ENCODE measurements at regions not wholly inside any gene's neighbourhood (a gene's known extent, or its start where the extent isn't known, plus 50 kb on each side); places are given as distances from the start of the nearest gene placed in this dataset.
"Not testable (repeated sequence)": the region's sequence is repeated elsewhere in the genome, so short reads cannot be mapped to it uniquely, and the experiment has no call there.

DNA sequence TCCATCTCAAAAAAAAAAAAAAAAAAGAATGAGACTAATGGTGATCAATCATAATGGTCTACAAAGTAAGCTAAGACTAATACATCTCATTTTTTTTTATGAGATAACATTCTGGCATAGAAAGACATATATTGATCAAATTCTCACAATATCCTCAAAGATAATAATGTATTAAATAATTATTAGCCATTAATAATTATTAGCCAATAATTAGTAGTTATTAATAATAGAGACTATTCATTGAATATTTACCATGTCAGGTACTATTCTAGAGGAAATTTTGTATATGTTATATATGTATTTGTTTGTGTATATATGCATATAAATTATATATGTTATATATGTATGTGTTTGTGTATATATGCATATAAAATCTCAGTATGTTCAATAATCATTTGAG is 137.7 kb upstream of the PTBP2 start:
- H3K27ac ChIP-seq: no peak overlapping the region
- no peak for TF ChIP-seq ZFX (IDR thresholded peaks at IDR 0.05; ENCODE audit: borderline replicate concordance)
- TF ChIP-seq, protein P1, sequence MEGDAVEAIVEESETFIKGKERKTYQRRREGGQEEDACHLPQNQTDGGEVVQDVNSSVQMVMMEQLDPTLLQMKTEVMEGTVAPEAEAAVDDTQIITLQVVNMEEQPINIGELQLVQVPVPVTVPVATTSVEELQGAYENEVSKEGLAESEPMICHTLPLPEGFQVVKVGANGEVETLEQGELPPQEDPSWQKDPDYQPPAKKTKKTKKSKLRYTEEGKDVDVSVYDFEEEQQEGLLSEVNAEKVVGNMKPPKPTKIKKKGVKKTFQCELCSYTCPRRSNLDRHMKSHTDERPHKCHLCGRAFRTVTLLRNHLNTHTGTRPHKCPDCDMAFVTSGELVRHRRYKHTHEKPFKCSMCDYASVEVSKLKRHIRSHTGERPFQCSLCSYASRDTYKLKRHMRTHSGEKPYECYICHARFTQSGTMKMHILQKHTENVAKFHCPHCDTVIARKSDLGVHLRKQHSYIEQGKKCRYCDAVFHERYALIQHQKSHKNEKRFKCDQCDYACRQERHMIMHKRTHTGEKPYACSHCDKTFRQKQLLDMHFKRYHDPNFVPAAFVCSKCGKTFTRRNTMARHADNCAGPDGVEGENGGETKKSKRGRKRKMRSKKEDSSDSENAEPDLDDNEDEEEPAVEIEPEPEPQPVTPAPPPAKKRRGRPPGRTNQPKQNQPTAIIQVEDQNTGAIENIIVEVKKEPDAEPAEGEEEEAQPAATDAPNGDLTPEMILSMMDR (IDR thresholded peaks at IDR 0.05): no peak

DNA sequence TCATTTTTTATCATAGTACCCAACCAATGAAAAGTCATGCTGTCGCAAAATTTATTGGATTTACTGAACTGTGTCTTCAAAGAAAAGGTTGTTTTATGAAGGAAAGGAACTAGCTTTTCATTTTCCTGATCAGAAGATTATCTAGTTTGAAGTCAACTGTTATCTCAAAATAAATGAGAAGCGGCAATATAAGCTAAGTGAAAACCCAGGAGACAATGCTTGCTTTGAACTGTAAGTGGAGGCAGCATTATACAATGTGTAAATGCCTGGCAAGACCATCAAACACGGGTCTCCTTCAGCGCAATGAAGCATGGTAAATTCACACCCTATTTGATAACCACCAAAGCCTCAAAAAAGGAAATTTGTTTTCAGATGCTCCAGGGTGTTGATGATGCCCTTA is 134.4 kb upstream of the PTBP2 start:
- H3K27ac ChIP-seq: no peak overlapping the region
- no peak for TF ChIP-seq ZFX (IDR thresholded peaks at IDR 0.05; ENCODE audit: borderline replicate concordance)
- TF ChIP-seq, protein P1 (IDR thresholded peaks at IDR 0.05): no peak

DNA sequence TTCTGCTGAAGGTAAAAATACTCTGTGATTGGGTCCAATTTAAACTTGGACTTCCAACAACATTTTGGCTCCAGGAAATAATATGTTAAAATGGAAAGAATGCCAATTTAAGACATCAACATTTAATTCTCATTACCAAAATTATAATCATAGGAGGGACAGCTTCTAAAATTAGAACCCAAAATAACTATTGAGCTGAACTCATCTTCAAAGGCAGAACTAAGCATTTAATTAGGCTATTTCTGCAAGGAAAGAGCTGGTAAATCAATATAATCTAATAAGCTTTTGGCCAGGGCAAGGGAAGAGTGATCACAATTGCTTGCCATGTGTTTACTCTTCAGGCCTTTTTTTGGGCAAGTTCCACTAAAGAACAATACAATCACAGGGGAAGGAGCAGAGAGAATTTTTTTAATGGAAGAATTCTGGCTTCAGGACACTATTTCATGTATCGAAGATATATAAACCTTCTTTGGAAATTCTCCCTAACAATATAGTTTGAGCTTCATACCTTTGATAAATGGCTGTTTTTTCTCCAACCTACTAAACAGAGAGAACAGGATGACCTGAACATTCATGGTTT is 133.1 kb upstream of the PTBP2 start:
- TF ChIP-seq, protein P1 (IDR thresholded peaks at IDR 0.05): no peak
- no peak for TF ChIP-seq ZFX (IDR thresholded peaks at IDR 0.05; ENCODE audit: borderline replicate concordance)
- H3K27ac ChIP-seq: no peak overlapping the region

DNA sequence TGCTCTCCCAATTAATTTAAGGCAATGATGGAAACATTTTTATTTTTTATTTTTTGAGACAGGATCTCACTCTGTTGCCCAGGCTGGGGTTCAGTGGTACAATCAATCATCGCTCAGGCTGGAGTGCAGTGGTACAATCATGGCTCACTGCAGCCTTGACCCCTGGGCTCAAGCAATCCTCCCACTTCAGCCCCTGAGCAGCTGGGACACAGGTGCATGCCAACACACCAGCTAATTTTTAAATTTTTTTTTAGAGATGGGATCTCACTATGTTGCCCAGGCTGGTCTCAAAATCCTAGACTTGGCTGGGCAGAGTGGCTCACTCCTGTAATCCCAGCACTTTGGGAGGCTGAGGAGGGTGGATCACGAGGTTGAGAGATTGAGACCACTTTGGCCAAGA is 126.1 kb upstream of the PTBP2 start:
- not testable (repeated sequence) for H3K27ac ChIP-seq

DNA sequence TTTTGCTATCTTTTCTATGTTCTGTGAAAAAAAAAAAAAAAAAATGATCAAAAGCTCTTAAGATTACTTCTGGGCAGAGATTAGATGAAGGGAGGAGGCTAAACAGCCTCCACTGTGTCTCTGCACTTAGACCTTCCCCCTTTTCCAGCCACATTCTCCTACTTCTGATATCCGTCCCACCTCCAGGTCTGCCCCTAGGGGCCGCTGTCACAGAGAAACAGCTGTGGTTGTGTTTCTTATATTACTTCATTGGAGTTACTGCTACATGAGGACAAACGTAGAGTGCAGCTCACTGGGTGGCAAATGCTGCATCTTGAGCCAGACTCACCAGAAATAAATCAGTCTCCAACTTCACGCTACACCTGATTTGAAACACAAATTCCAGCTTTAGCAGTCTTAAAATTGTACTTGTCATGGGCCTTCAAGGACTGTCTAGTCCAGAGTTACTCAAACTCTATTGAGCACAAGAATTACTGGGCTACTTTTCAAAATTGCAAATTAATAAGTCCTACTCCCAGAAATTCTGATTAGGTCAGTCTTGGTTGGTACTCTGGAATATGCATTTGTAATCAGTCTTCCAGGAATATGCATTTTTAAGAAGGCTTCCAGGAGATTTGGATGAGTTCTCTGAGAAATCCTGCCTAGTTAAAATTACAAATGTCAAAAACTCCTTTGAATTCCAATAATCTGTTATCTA is 125.2 kb upstream of the PTBP2 start:
- no peak overlapping the region for H3K27ac ChIP-seq

DNA sequence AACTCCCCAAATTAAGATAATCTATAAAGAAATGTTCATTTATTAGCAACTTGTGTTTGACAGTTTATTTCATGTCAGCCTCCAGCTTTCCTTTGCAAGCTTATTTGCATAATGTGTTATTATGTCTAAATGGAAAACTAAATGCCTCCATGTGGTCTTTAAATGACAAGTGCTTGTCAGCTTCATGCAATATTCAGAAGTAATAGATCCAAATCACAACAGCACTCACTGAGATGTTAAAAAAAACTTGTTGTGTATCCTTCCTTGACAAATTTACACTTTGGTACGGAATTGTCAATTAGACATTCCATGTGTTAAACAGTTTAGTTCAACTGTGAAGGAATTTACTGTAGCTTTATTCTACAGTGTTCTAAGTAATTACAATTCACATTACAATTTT is 124.4 kb upstream of the PTBP2 start:
- no peak overlapping the region for H3K27ac ChIP-seq
- TF ChIP-seq, protein P1 (IDR thresholded peaks at IDR 0.05): no peak
- TF ChIP-seq ZFX (IDR thresholded peaks at IDR 0.05; ENCODE audit: borderline replicate concordance): no peak

More for the DNA sequence above, 125.2 kb upstream of the PTBP2 start:
- TF ChIP-seq, protein P1 (IDR thresholded peaks at IDR 0.05): peak; percentile 78
- no peak for TF ChIP-seq ZFX (IDR thresholded peaks at IDR 0.05; ENCODE audit: borderline replicate concordance)

DNA sequence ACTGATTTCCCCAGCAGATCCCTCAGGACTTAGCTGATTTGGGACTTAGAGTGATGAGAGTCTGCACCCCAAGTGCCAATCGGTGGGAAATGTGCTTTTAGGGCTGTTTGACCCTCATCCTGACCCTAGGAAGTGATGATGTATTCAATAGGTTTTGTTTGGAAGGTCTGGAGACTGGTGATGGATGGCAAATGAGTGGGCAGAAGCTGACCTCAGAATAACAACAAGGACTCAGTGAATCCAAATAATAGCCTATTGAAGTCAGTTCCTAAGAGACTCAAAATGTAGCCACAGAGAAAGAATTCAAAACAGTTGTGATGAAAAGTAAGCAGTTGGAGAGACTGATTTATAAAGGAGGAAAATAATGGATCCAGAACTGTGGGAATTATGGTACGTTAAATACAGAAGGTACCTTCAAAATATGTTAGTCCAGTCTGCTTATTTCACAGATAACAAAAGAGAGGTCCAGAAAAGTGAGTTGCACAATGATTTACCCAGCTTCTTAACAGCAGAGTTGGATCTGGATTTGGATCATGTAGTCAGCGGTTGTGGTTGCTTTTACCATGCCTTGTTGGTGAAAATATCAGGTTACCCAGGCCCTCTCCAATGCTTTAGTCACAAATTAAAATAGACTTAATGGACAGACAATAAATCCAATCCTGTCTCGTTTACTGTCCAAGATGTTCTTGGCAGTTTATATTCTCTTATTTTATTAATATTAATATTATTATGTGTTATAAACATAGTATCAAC is 123.0 kb upstream of the PTBP2 start:
- TF ChIP-seq ZFX (IDR thresholded peaks at IDR 0.05; ENCODE audit: borderline replicate concordance): no peak
- TF ChIP-seq, protein P1 (IDR thresholded peaks at IDR 0.05): no peak

DNA sequence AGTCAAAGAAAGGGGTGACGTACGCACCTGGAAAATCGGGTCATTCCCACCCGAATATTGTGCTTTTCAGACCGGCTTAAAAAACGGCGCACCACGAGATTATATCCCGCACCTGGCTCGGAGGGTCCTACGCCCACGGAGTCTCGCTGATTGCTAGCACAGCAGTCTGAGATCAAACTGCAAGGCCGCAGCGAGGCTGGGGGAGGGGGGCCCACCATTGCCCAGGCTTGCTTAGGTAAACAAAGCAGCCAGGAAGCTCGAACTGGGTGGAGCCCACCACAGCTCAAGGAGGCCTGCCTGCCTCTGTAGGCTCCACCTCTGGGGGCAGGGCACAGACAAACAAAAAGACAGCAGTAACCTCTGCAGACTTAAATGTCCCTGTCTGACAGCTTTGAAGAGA is 117.0 kb upstream of the PTBP2 start:
- not testable (repeated sequence) for H3K27ac ChIP-seq

More for the DNA sequence above, 123.0 kb upstream of the PTBP2 start:
- no peak overlapping the region for H3K27ac ChIP-seq

DNA sequence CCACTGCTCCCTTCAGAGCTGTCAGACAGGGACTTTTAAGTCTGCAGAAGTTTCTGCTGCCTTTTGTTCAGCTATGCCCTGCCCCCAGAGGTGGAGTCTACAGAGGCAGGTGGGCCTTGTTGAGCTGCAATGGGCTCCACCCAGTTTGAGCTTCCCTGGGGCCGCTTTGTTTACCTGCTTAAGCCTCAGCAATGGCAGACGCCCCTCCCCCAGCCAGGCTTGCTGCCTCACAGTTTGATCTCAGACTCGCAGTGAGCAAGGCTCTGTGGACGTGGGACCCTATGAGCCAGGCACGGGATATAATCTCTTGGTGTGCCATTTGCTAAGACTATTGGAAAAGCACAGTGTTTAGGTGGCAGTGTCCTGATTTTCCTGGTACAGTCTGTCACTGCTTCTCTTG is 104.2 kb upstream of the PTBP2 start:
- not testable (repeated sequence) for H3K27ac ChIP-seq
